ENCODE measurements at regions not wholly inside any gene's neighbourhood (a gene's known extent, or its start where the extent isn't known, plus 50 kb on each side); places are given as distances from the start of the nearest gene placed in this dataset.

- no peak for TF ChIP-seq CTCF (IDR thresholded peaks at IDR 0.05; ENCODE audit: extremely low read depth, missing control alignments)
Observed at GRCh38 chr4:110266136-110266535, 67.7 kb upstream of the ELOVL6 start.

GRCh38 chr4:110265001-110265400 lies 66.6 kb upstream of the ELOVL6 start:
- no peak for DNase-seq (ENCODE audit: low spot score)
- TF ChIP-seq CTCF (IDR thresholded peaks at IDR 0.05; ENCODE audit: extremely low read depth, missing control alignments) = no peak

More at GRCh38 chr4:110266136-110266535, 67.7 kb upstream of the ELOVL6 start:
- DNase-seq (ENCODE audit: low spot score) = no peak

DNA sequence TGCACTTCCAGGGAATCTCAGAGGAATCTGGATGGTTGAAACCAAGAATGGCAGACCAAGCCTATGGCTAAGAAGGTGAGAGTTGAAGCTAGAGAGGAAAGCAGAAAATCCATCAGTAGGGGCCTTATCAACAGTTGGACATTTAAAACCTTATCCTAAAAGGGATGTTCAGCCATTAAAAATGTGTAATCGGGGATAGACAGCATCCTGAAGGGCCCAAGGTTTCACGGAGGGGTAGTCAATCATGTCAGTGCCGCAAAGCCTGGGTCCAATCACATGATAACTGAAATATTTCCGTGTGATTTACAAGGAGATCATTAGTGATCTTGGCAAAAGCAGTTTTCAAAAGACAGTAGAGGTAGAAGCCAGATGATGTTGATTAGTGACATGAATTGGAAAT lies 61.9 kb upstream of the ELOVL6 start:
- no peak for DNase-seq (ENCODE audit: low spot score)
- TF ChIP-seq CTCF (IDR thresholded peaks at IDR 0.05; ENCODE audit: extremely low read depth, missing control alignments) = no peak

- no peak for TF ChIP-seq CTCF (IDR thresholded peaks at IDR 0.05; ENCODE audit: extremely low read depth, missing control alignments)
- no peak for DNase-seq (ENCODE audit: low spot score)
Observed at GRCh38 chr4:110250023-110250387, 51.6 kb upstream of the ELOVL6 start.

- no peak for DNase-seq (ENCODE audit: low spot score)
- no peak for TF ChIP-seq CTCF (IDR thresholded peaks at IDR 0.05; ENCODE audit: extremely low read depth, missing control alignments)
Observed at GRCh38 chr4:110248831-110249253, 50.4 kb upstream of the ELOVL6 start.

Measured in GM20000 (cell line).